Activated T-cell treated with anti-CD3 and anti-CD28 coated beads, Interleukin-2, amount 50 U/mL, for 1 hour (primary cell): ENCODE measurements at regions not wholly inside any gene's neighbourhood (a gene's known extent, or its start where the extent isn't known, plus 50 kb on each side); places are given as distances from the start of the nearest gene placed in this dataset.

Experiments
- DNase-seq: peaks from one replicate; pipeline ENCODE4 v3.0.0-alpha.2; 2020

DNA sequence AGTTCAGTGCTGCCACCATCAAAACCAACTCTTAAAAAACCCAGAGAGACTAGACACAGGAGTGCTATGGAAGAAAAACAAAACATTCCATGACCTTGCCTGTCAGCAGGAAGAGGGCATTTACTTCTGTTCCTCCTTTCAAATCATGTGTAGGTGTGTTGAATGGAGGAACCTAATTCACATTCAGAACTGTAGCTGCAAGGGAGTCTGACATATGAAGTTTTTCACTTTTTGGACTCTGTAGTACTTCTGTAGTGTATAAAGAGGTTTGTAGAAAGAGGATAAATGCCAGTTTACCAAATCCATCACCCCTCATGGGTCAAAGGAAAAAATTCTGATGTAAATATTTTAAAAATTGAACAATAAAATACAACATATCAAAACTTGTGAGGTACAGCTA lies 51.1 kb upstream of the SYPL1 start:
- DNase-seq, result no peak
